Stimulated activated CD8-positive, alpha-beta memory T cell treated with anti-CD3 and anti-CD28 coated beads, Interleukin-7, amount 100 ng/mL, for 4 hours (primary cell): ENCODE measurements at regions not wholly inside any gene's neighbourhood (a gene's known extent, or its start where the extent isn't known, plus 50 kb on each side); places are given as distances from the start of the nearest gene placed in this dataset.

Experiments used
- DNase-seq, 2 donors: peaks; one replicate each; pipeline ENCODE4 v3.0.0-alpha.2; 2020; ENCODE audit warnings: low read depth in 2 of 2

DNA sequence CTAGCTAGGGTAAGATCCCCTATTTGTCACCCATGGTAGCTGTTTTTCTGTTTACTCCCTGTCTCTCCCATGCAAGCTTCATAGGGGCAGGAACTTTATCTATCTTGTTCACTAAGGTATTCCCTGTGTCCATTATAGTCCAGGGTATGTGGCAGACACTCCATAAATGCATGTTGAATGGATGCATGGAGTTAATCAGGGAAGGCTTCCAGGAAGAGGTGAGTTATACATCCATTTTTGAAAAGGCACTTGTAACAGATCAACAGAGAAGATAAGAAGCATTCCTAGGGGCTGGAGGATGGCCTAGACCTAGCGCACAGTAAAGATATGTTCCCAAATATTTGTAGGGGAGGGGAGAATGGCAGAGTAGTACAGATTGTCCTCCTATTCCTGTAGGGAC, 130.3 kb downstream of the BUD13 start:
- no peak for DNase-seq

DNA sequence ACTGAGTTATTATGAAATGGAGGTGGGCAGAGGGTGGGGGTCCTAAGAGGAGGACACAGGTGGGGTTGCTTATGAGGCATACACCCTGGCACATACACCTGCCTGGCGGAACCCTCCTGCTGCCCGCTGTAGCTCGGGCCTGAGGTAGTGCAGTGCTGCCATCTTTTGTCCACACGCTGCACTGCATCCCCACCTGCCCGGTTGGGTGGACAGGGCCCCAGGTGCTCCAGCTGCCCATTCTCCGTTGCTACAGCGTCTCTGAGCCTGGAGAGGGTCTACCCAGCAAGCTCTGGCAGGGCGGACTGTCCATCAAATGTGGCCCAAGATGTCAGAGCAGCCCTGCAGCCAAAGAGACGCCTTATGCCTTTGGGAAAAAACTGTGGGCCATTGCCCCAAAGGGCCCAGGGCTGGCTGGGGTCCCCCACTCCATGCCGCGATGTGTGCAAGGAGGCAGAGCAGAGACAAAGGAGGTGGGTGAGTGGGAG, 131.2 kb downstream of the BUD13 start:
- DNase-seq, result no peak

GRCh38 chr11:116640641-116641402, 132.0 kb downstream of the BUD13 start:
- DNase-seq, result no peak

- DNase-seq, result no peak
These were observed 134.3 kb downstream of the BUD13 start for GRCh38 chr11:116638463-116638862.

GRCh38 chr11:116637766-116638165, 135.0 kb downstream of the BUD13 start:
- no peak for DNase-seq

DNA sequence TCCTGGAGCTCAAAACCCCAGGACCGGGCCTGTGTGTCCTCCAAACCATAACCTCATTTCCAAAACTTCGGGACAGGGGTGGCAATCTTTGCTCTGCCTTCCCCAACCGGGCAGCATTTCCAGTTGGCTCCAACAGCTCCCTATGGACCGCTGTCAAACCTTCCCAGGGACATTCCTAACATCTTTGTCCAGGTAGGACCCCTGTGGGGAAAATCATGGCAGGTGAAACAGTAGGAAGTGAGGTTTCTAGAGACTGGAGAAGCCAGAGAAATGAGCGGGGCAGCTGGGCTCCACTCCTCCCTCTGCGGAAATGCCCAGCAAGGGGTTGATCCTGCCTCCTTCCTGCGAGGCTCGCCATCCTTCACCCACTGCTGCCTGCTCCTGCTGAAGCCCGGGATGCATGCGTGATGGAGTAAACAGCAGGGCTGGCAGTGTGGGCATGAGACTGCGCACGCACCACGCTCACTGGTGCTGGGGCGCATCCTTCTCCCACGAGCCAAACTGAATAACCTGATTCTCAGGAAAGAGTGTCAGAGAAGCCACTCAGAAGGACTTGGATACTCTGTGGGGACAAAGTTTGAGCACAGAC, 136.4 kb downstream of the BUD13 start:
- no peak for DNase-seq

- DNase-seq, result no peak
These were observed 141.6 kb downstream of the BUD13 start for GRCh38 chr11:116631201-116631600.

- no peak for DNase-seq
These were observed 154.3 kb downstream of the BUD13 start for GRCh38 chr11:116618461-116618860.

DNA sequence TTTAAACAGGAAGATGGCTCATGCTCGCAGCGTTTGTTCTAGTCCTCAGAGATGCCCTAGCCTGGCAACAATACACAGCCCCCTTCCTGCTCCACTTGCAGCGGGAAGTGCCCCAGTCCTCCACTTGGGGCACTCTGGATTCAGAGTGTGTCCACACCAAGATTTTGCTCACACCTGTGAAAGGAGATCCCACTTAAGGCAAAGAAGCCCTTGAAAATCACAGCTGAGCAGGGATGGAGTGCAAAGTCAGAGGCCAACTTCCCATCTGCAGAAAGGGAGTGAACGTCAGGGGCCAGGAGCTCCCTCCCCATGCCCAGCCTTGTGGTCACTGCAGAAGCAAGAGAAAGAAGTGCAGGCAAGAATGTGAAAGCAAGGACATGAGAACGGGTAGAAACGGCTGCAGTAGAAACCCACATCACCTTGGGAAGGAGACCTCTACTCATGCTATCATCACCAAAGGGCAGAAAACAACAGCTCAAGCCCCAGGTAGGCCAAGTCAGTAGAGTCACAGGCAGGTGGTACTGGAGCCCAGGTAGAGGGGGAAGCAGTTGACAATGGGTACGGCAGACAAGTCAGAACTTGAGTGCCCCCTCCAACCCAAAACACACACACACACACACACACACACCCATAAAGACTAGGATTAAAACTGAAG, 157.4 kb downstream of the BUD13 start:
- no peak for DNase-seq

DNA sequence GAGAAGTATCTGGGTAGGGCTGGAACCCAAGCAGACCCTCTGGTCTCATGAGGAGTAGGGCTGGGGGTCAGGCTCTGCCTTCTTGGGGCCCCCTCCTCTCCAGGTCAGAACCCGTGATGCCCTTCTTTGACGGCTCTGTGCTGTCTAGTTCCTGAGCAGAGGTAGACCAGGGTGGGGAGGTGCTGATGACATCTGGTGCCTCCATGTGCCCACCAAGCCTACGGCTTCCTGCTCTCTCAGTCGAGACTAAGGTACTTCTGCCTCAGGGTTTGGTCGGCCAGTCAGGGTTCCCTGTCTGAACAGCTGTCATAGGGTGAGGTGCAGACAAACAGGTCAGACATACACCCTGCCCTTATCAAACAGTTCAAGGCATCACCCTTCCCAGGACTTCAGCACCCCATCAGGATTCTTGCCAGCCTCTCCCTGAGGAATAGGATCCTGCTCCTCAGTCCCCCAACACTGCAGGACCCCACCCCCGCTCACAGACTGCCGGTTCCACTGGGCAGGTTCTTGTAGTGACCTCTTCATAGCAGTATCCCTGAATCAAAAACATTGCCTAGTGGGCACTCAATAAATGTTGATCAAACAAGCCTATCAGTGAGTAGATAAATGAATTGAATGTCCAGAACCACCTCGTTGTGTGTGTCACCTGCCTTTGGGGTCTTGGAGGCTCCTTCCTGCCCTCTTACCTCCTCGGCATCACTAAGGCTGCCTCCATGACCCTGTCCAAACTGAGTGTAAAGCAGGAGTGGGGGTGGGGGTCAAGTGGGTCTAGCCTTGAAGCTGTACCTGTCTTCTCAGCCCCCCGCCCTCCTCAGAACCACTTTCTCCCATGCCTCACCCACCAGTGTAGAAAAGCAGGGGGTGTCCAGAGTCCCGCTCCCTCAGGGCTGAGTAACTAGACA, 158.2 kb downstream of the BUD13 start:
- DNase-seq, result no peak

- no peak for DNase-seq
These were observed 159.4 kb downstream of the BUD13 start for GRCh38 chr11:116613206-116613875.

- DNase-seq, result no peak
These were observed 160.7 kb downstream of the BUD13 start for GRCh38 chr11:116611998-116612620.

GRCh38 chr11:116610190-116610589, 162.6 kb downstream of the BUD13 start:
- no peak for DNase-seq

DNA sequence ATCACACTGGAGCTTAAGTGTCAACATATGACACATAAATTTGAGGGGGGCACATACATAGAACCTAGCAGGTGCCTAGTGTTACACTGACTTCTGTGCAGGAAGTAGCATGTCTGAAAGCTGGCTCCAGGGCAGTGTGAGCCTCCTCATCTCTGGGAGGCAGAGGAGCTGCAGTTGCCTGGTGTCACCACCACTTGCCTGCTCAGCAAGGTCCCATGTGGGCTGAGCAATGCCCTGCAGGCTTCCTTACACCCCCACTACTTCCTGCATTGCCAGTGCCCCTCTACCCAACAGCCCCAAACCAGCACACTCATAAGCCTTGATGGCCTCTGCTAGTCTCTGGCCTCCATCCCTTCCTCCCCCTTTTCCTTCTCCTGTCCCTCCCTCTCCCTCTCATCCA, 165.8 kb downstream of the BUD13 start:
- DNase-seq, result no peak

DNA sequence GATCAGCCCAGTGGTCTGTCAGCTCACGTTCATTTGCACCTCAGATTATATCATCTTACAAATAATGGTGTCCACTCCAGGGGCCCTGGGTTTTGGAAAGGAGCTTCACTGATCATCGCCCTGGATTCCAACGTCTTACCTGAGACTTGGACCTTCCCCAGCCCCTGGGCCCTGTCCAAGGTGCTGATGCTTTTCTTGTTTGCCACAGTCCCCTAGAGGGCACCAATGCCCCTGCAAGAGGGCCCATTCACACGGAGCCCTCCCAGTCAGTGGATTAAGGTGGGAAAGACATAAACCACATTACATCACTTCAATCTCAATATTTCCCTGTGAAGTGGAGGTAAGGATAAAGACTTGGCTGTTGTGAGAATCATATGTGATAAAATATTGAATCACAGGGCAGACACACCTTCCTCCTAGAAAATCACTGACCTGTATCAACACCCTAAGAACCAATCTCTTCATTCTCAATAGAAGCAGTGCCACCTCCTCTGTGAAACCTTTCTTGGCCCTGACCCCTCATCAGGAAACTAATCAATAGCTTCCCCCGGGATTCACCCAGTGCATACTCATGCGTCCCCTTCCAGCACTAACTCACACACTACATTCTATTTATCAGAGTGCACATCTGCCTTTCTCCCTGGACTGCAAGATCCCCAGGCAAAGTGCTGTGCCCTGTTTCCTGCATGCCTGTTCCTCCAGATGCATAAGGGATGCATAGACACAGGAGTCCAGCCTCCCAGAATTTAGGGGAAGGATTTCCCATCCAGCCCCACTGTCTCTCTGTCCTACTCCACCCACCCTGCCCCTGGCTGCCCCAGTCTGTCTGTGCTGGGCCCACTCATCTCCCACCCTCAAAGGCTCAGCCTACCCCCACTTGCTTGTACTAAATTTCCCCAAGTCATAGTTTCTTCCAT, 167.0 kb downstream of the BUD13 start:
- DNase-seq, result no peak

GRCh38 chr11:116603728-116604323, 169.0 kb downstream of the BUD13 start:
- no peak for DNase-seq

DNA sequence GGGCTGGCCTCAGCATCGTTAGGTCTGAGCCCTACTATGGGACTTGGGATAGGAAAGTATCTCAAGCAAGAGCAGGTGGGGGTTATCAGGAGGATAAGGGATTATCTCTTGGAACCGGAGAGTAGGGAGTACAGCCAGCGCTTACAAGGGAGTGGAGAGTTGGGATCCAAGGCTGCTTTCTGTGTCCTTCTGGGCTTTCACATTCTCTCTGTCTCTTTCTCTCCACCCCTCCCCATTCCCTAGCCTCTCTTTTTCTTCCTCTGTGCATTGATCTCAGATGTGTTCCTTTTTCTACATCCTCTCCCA, 170.2 kb downstream of the BUD13 start:
- no peak for DNase-seq

- DNase-seq, result no peak
These were observed 170.8 kb downstream of the BUD13 start for GRCh38 chr11:116601814-116602636.

DNA sequence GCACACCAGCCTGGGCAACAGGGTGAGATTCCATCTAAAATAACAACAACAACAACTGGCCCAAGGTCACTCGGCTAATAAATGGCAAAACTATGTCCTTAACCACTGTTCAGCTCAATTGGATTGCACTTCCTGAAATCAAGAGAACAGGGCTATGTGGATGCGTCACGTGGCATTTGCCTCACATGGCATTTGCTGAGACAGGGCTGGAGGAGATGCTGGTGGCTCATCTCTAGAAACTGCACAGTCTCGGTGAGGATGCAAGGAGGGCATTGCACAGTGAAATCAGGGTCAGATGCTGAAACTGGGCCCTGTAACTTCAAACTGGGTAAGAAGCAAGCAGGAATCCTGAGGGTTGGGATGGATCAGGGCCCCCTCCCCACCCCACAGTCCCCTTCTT, 171.9 kb downstream of the BUD13 start:
- no peak for DNase-seq
